ENCODE measurements at regions not wholly inside any gene's neighbourhood (a gene's known extent, or its start where the extent isn't known, plus 50 kb on each side); places are given as distances from the start of the nearest gene placed in this dataset.

DNA sequence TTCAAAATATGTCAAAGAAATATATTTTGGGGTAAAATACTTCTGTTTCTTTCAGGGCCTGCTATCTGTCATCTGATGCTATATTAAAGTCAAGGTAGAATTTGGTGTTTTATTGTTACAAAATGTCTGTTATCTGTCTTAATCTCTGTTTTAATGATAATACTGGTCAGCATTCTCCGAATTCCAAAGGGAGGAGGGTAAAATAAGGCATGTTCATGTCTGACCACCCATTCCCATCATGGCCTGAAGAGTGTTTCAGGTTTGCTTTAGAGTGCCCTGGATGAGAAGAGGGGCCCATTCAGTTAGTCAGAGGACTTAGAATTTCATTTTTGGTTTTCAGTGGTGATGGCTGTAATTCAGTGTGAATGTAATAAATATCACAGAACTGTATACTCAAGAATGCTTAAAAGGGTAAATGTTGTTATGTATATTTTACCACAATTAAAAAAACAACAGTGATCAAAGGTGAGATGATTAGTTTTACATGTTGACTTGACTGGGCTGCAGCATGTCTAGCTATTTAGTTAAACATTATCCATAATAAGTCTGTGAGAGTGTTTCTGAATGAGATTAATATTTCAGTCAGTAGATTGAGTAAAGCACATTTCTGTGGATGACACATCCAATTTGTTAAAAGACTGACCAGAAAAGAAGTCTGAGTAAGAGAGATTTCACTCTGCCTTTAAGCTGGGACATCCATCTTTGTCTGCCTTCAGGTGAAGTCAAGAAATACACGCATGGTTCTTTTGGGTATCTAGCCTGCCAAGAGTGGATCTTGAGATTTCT lies 467.9 kb upstream of the SYT4 start:
- Histone ChIP-seq H4K20me1 (ENCODE audit: insufficient read depth) (no peaks in the 10 kb centered on the region), H3K27ac (no peak overlapping the region), H3K36me3 (ENCODE audit: low read depth) (no peaks in the 10 kb centered on the region), H3K9ac (no peak overlapping the region), H3K4me2 (ENCODE audit: unreplicated experiment) (no peak overlapping the region), H3K79me2 (ENCODE audit: insufficient read depth) (no peaks in the 10 kb centered on the region), H2AFZ (no peak overlapping the region), H3K9me3 (ENCODE audit: low read depth) (no peaks in the 10 kb centered on the region), H3K27me3 (replicated peaks; ENCODE audit: insufficient read depth) (no peaks in the 10 kb centered on the region), H3K4me1 (ENCODE audit: insufficient read depth) (no peaks in the 10 kb centered on the region), H3K4me3 (no peak overlapping the region), H3F3A (ENCODE audit: insufficient read depth) (no peaks in the 10 kb centered on the region), H3K9me2 (ENCODE audit: insufficient read depth) (no peaks in the 10 kb centered on the region)
- TF ChIP-seq EZH2 (IDR thresholded peaks at IDR 0.05; ENCODE audit: insufficient read depth, poor library complexity, severe bottlenecking) (no peak), EZH2phosphoT487 (IDR thresholded peaks at IDR 0.05; ENCODE audit: insufficient read depth, low read depth) (no peak)
- DNase-seq = no peak
- 44 to 50% methylated on average over 2 of the region's 2 CpGs for WGBS, 2 experiments (ENCODE audit: low coverage in 1 of 2, low lambda C conversion rate in 2 of 2, missing lambda C conversion rate in 2 of 2)
- in situ Hi-C loops (cut with MboI) = no loop called here

DNA sequence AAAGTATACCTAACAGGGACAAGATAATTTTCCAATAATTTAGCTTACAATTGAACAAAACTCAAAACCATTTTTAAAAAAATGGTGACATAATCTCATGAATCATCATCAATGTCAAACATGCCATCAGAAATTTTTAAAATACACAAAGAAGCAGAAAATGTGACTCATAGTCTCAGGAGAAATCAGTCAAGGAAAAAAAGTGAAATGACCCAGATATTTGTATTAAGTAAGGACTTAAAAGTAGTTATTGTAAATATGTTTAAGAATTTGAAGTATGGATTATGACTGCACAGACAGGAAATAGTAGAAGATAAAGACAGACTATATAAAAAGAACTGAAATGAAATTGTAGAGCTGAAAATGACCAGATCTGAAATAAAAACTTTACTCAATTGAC lies 473.9 kb upstream of the SYT4 start:
- no peak for TF ChIP-seq EZH2phosphoT487 (IDR thresholded peaks at IDR 0.05; ENCODE audit: insufficient read depth, low read depth)
- no peak for TF ChIP-seq EZH2 (IDR thresholded peaks at IDR 0.05; ENCODE audit: insufficient read depth, poor library complexity, severe bottlenecking)
- Histone ChIP-seq H2AFZ (no peak overlapping the region), H3K27me3 (replicated peaks; ENCODE audit: insufficient read depth) (no peaks in the 10 kb centered on the region), H3K9me3 (ENCODE audit: low read depth) (no peaks in the 10 kb centered on the region), H3F3A (ENCODE audit: insufficient read depth) (no peaks in the 10 kb centered on the region), H3K27ac (no peak overlapping the region), H3K79me2 (ENCODE audit: insufficient read depth) (no peaks in the 10 kb centered on the region), H3K36me3 (ENCODE audit: low read depth) (no peaks in the 10 kb centered on the region), H3K9me2 (ENCODE audit: insufficient read depth) (no peaks in the 10 kb centered on the region), H3K9ac (no peak overlapping the region), H3K4me1 (ENCODE audit: insufficient read depth) (no peaks in the 10 kb centered on the region), H4K20me1 (ENCODE audit: insufficient read depth) (no peaks in the 10 kb centered on the region), H3K4me3 (no peak overlapping the region), H3K4me2 (ENCODE audit: unreplicated experiment) (no peak overlapping the region)
- in situ Hi-C loops (cut with MboI) = no loop called here
- no peak for DNase-seq

DNA sequence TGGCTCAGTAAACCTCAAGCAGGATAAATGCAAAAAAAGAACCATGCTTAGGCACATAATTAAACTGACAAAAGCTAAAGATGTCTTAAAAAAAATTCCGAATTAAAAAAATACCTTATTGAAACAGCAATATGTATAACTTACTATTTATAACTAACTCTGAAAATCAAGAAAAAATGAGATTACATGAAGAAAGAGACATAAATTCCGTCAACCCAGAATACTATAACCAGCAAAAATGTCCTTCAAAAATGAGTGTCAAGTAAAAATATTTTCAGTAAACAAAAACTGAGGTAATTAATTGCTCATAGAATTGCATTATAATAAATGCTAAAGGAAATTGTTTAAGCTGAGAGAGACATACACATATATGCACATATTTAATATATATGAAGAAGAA lies 474.5 kb upstream of the SYT4 start:
- no peak overlapping the region for H3K9ac ChIP-seq
- no peaks in the 10 kb centered on the region for H3K9me3 ChIP-seq (ENCODE audit: low read depth)
- H3K36me3 ChIP-seq (ENCODE audit: low read depth) = no peaks in the 10 kb centered on the region
- no peak overlapping the region for H2AFZ ChIP-seq
- no peaks in the 10 kb centered on the region for H4K20me1 ChIP-seq (ENCODE audit: insufficient read depth)
- 26% methylated on average over 2 of the region's 2 CpGs for WGBS, 2 experiments (ENCODE audit: low coverage in 1 of 2, low lambda C conversion rate in 2 of 2, missing lambda C conversion rate in 2 of 2)
- DNase-seq = no peak
- no peak for TF ChIP-seq EZH2 (IDR thresholded peaks at IDR 0.05; ENCODE audit: insufficient read depth, poor library complexity, severe bottlenecking)
- no peak for TF ChIP-seq EZH2phosphoT487 (IDR thresholded peaks at IDR 0.05; ENCODE audit: insufficient read depth, low read depth)
- H3K4me2 ChIP-seq (ENCODE audit: unreplicated experiment) = no peak overlapping the region
- H3K27me3 ChIP-seq (replicated peaks; ENCODE audit: insufficient read depth) = no peaks in the 10 kb centered on the region
- no peaks in the 10 kb centered on the region for H3K4me1 ChIP-seq (ENCODE audit: insufficient read depth)
- no peak overlapping the region for H3K27ac ChIP-seq
- in situ Hi-C loops (cut with MboI) = no loop called here
- H3K9me2 ChIP-seq (ENCODE audit: insufficient read depth) = no peaks in the 10 kb centered on the region
- no peaks in the 10 kb centered on the region for H3K79me2 ChIP-seq (ENCODE audit: insufficient read depth)
- H3K4me3 ChIP-seq = no peak overlapping the region
- H3F3A ChIP-seq (ENCODE audit: insufficient read depth) = no peaks in the 10 kb centered on the region

DNA sequence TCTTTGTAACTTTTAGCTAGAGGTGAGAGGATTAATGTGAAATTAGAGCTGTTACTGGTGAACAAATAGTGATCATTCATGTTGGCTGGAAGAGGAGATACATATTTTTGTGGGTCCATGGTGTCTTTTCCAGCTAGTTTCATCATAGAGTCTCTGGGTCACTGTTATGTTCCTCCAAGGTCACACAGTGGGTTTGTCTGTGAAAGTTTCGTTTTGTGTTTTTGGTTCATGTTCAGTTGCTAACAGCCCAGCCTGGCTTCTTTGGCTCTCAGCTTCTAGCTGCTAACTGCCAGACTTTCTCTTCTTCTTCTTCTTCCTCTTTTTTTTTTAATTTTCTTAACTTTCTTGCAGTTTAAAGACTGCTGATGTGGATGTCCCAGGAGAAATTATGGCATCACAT lies 480.0 kb upstream of the SYT4 start:
- Histone ChIP-seq H3K4me1 (ENCODE audit: insufficient read depth) (no peaks in the 10 kb centered on the region), H3K36me3 (ENCODE audit: low read depth) (no peaks in the 10 kb centered on the region), H2AFZ (no peak overlapping the region), H3F3A (ENCODE audit: insufficient read depth) (no peaks in the 10 kb centered on the region), H3K27me3 (replicated peaks; ENCODE audit: insufficient read depth) (no peaks in the 10 kb centered on the region), H3K4me2 (ENCODE audit: unreplicated experiment) (no peak overlapping the region), H3K9me3 (ENCODE audit: low read depth) (no peaks in the 10 kb centered on the region), H3K9me2 (ENCODE audit: insufficient read depth) (no peaks in the 10 kb centered on the region), H3K79me2 (ENCODE audit: insufficient read depth) (no peaks in the 10 kb centered on the region), H4K20me1 (ENCODE audit: insufficient read depth) (no peaks in the 10 kb centered on the region), H3K4me3 (no peak overlapping the region), H3K27ac (no peak overlapping the region), H3K9ac (no peak overlapping the region)
- DNase-seq = no peak
- in situ Hi-C loops (cut with MboI) = no loop called here
- whole genome bisulfite sequencing, 2 experiments (ENCODE audit: low coverage in 1 of 2, low lambda C conversion rate in 2 of 2, missing lambda C conversion rate in 2 of 2) = 0% methylated on average over 1 of the region's 1 CpG
- TF ChIP-seq EZH2 (IDR thresholded peaks at IDR 0.05; ENCODE audit: insufficient read depth, poor library complexity, severe bottlenecking) (no peak), EZH2phosphoT487 (IDR thresholded peaks at IDR 0.05; ENCODE audit: insufficient read depth, low read depth) (no peak)

DNA sequence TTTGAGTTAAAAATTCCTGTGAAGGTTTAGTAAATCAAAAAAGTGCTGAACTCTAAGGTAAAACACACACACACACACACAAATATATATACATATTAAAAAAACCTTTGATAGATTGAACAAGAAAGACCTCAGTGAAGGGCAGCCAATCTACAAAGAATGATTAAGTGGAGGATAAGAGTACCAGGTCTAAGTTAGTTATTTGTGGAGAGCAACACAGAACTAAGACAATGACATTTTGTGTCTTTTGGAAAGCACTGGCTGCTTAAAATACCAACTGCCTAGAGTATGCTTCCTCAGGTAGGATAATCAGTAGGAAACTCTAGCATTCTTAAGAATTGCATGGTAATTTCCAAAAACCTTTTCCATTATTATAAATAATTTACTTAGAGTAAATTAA lies 481.4 kb upstream of the SYT4 start:
- Histone ChIP-seq H3K4me1 (ENCODE audit: insufficient read depth) (no peaks in the 10 kb centered on the region), H3K9me2 (ENCODE audit: insufficient read depth) (no peaks in the 10 kb centered on the region), H3K27ac (no peak overlapping the region), H3K36me3 (ENCODE audit: low read depth) (no peaks in the 10 kb centered on the region), H4K20me1 (ENCODE audit: insufficient read depth) (no peaks in the 10 kb centered on the region), H3K4me2 (ENCODE audit: unreplicated experiment) (no peak overlapping the region), H3F3A (ENCODE audit: insufficient read depth) (no peaks in the 10 kb centered on the region), H3K79me2 (ENCODE audit: insufficient read depth) (no peaks in the 10 kb centered on the region), H3K27me3 (replicated peaks; ENCODE audit: insufficient read depth) (no peaks in the 10 kb centered on the region), H3K9me3 (ENCODE audit: low read depth) (no peaks in the 10 kb centered on the region), H3K9ac (no peak overlapping the region), H2AFZ (no peak overlapping the region), H3K4me3 (no peak overlapping the region)
- DNase-seq = no peak
- in situ Hi-C loops (cut with MboI) = no loop called here
- TF ChIP-seq EZH2phosphoT487 (IDR thresholded peaks at IDR 0.05; ENCODE audit: insufficient read depth, low read depth) (no peak), EZH2 (IDR thresholded peaks at IDR 0.05; ENCODE audit: insufficient read depth, poor library complexity, severe bottlenecking) (no peak)
